Fibroblast of villous mesenchyme (primary cell): ENCODE measurements at regions not wholly inside any gene's neighbourhood (a gene's known extent, or its start where the extent isn't known, plus 50 kb on each side); places are given as distances from the start of the nearest gene placed in this dataset.
A peak's percentile ranks its signal among the peaks of the same experiment; 100 is the strongest.

Experiments
- DNase-seq: peaks from one replicate; pipeline ENCODE4 v3.0.0-alpha.2; 2010; ENCODE audit warnings: low read depth
- H3K4me3 ChIP-seq: 2 replicates; pipeline ENCODE4 v1.5.1; 2011; ENCODE audit warnings: low read depth, mild to moderate bottlenecking, low read length
- TF ChIP-seq, protein P1 (sequence below): IDR thresholded peaks from 2 replicates; pipeline ENCODE4 v1.5.1; 2012; ENCODE audit warnings: low read depth, mild to moderate bottlenecking, low read length; ENCODE audit not compliant: insufficient read depth

DNA sequence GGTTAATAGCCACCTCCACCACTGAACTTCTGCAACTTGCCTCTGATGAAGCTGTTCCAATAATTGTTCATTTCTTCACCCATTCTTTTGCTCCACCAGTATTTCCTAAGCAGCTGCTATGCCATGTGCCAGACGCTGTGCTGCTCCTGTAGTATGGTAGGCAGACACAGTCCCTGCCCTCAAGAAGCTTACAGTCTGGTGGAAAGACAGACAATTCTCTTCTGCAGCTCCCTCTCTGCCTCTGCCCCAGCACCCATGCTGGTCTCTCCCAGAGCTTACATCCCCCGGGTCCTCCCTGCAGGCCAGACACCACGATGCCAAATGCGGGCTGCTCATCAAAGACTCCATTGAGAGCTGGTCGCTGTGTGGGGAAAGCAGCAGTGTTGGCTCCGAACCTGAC lies 111.6 kb upstream of the ESRRB start:
- no peak for DNase-seq
- TF ChIP-seq, protein P1, sequence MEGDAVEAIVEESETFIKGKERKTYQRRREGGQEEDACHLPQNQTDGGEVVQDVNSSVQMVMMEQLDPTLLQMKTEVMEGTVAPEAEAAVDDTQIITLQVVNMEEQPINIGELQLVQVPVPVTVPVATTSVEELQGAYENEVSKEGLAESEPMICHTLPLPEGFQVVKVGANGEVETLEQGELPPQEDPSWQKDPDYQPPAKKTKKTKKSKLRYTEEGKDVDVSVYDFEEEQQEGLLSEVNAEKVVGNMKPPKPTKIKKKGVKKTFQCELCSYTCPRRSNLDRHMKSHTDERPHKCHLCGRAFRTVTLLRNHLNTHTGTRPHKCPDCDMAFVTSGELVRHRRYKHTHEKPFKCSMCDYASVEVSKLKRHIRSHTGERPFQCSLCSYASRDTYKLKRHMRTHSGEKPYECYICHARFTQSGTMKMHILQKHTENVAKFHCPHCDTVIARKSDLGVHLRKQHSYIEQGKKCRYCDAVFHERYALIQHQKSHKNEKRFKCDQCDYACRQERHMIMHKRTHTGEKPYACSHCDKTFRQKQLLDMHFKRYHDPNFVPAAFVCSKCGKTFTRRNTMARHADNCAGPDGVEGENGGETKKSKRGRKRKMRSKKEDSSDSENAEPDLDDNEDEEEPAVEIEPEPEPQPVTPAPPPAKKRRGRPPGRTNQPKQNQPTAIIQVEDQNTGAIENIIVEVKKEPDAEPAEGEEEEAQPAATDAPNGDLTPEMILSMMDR: no peak
- H3K4me3 ChIP-seq: no peak overlapping the region

DNA sequence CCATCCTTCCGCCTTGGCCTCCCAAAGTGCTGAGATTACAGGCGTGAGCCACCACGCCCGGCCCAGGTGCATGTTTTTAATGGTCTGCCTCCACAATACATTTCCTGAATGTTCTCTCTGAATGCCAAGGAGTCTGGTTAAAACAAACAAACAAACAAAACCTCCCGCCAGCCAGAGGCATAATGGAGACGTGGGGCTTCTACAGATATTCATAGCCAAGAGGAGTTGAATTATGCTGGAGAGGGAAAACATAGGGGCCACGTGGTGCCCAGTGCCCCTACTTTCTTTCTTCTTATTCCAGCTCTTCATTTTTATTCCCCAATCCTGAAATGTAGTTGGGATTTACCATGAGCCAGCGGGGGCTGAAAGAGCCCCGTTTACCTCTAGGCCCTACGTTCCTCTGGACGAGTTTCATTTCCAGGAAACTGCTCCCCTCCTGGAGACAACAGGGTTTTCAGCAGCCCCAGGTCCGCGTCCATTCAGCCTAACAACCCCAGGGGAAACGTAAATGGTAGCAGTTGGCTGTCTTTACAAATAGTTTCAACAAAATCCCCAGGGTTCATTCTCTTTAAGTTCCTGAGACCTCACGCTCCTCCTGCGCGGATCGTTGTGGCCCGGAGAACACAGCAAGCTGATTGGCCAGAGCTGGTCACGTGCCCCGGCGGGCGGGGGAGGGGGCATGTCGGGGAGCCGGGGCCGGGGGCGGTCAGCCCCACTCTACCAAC lies 108.5 kb upstream of the ESRRB start:
- TF ChIP-seq, protein P1: peak; percentile 37
- DNase-seq: peak; percentile 37

DNA sequence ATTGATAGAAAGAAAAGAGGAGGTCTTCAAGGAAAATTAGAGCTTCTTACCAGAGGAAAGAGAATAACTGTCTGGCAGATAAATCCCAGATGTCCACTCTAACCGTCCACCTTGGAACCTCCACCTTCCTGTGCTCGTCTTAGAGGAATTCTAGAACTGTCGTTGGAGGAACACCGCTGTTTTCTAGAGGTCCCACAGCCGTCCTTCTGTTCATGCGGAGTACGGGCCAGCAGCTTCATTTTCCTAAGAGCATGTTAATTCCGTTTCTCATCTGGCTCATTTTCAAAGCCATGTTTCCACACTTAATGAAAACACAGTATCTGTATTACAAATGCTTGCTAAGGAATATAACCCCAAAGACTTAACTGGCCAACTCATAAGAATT lies 107.9 kb upstream of the ESRRB start:
- TF ChIP-seq, protein P1: no peak
- no peak for DNase-seq
- H3K4me3 ChIP-seq: peak overlapping the region; percentile 62

More for the DNA sequence above, 108.5 kb upstream of the ESRRB start:
- peak overlapping the region; percentile 62 for H3K4me3 ChIP-seq

DNA sequence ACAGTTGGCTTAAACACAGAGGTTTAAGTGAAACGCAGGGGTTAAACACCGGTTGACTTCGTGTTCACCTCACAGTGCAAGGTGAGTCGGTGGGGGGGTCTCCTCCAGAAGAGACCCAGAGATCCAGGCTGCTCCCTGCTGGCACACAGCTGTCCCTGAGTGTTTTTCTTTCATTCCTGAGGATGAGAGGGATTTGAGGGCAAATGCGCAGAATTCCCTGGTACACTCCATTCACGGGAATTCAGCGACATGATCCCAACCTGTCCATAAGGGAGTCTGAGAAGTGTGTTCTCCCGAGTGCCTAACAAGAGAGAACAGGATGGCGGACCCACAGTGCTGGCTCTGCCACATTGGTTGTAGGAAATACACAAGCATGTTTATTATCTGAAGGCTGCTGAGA lies 107.2 kb upstream of the ESRRB start:
- no peak for DNase-seq
- no peak overlapping the region for H3K4me3 ChIP-seq
- TF ChIP-seq, protein P1: no peak

DNA sequence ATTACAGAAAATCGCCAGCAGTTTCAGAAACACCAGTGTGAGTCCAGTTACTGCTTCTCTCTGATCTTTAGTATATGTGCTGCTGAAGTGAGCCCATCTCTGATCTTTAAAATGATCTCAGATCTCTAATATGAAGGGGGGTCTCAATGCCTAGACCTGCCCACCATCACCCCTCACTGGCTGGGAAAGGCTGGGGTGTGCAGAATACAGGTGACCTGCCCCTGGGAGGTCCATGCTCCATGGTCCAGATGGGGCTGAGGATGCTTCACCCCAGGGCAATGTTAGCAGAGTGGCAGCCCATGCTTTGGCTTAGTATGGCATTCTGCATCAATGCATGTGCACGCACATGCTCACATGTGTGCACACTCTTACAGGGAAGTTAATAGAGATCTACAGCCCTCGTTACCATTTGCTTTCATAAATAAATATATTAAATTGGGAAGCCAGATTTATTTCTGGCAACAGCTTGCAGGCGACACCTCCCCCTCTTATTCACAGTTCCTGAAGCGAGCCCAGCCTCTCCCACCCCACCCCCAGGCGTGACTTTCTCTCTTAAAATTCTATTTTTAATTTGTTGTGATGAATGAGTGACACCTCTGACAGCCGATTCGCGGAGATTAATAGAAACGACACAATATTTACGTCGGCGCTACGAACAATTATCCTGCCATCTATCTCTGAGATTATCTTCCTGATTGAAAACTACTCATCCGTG lies 104.7 kb upstream of the ESRRB start:
- TF ChIP-seq, protein P1: no peak
- no peak overlapping the region for H3K4me3 ChIP-seq
- no peak for DNase-seq

DNA sequence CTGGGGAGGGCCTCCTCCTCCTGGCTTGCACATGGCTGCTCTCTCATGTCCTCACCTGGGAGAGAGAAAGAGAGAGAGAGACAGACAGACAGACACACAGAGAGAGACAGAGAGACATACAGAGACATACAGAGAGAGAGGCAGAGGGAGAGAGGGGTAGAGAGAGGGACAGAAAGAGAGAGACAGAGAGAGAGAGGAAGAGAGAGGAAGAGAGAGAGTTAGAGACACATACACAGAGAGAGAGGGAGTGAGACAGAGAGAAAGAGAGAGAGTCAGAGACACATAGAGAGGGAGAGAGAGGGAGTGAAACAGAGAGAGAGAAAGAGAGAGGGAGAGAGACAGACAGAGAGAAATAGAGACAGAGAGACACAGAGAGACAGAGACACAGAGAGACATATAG lies 103.6 kb upstream of the ESRRB start:
- H3K4me3 ChIP-seq: no peak overlapping the region
- no peak for DNase-seq
- TF ChIP-seq, protein P1: no peak
